ENCODE measurements at regions not wholly inside any gene's neighbourhood (a gene's known extent, or its start where the extent isn't known, plus 50 kb on each side); places are given as distances from the start of the nearest gene placed in this dataset.

GRCh38 chr2:128534688-128535392 lies 216.2 kb upstream of the HS6ST1 start:
- DNase-seq (ENCODE audit: low read depth): no peak

GRCh38 chr2:128535953-128536352 lies 217.3 kb upstream of the HS6ST1 start:
- no peak for DNase-seq (ENCODE audit: low read depth)

GRCh38 chr2:128536925-128537620 lies 218.4 kb upstream of the HS6ST1 start:
- DNase-seq (ENCODE audit: low read depth): no peak

DNA sequence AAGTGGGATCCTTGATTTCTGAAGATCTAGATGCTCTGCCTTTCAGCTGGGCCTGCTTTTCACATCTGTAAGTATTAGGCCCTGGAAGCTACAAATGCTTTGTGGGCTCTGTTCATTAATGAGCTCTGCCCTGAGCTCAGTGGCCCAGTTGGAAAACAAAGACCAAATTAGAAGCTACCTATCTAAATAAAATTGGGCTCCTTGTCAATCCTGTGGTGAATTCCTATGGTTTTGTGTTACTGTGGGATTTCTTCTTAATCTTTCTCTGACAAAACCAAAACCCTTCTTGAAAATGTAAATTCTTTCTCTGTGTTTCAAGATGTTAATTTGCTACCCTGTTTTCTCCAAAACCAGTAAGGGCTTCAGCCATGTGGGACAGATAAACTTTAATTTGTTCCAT lies 219.0 kb upstream of the HS6ST1 start:
- DNase-seq (ENCODE audit: low read depth): no peak

DNA sequence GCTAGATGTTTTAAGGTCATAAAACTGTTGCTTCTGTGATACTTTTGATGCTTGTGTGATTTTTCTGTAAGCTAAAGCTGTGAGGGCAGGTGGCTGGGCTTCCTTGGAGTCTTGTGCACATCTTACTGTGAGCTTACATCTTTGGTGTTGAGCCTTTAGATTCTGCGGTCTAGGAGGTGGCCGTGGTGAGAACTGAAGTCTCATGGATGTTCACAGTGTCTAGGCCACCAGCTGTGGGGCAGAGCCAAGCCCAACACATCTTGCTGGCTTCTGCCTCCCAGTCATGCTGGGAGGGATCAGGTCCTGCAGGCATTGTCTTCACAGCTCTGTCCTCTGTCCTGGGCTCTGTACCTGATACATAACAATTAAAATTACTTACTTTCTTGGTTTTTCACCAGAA lies 219.7 kb upstream of the HS6ST1 start:
- DNase-seq (ENCODE audit: low read depth): no peak

DNA sequence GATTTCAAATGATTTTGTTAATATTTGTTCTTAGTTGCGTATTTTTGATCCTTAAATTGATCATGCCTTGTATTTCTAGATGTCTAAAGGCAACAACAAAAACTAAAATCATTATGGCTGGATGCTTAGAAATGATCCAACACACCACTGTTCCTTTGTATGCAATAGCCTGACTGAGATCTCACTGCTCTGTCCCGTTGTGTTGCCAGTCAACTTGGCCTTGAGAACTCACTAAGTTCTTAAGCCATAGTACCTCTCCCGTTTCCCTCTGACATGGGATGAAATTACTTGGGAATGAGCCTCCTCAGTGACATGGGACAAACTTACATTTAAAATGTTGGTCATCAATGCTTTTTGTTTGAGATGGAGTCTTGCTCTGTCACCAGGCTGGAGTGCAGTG lies 222.0 kb upstream of the HS6ST1 start:
- DNase-seq (ENCODE audit: low read depth): no peak

DNA sequence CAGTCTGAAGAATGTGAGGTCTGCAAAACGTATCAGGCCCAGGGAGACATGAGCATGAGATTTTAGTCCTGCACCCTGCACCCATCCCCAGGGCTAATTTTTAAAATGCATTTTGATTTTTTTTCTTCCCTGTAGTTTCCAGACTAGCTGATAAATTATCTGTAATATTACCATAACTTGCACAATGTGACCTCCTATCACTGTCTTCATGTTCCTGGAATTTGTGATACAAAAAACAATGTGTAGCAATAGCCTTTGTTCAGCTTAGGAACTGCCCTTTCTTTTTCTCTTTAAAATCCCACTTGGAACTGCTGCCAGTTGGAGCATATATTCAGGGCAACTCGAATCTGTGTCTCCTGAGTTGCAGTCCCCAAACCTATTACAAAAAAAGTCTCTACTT lies 222.8 kb upstream of the HS6ST1 start:
- DNase-seq (ENCODE audit: low read depth): no peak

DNA sequence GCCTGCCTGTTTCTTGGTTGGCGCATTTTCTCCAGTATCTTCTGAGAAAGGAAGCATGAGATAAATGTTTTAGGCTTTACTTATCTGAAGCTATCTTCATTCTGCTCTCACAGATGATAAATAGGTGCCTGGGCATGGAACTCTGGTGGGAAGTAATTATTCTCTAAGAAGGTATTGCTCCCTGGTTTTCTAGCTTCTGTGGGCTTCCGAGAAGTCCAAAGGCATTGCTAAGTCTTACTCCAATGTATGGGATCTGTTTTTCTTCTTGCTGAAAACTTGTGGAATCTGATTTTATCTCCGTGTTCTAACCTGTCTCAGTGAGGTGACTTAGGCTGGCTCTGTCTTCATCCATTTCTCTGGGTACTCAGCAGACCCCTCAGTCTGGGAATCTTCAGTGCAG lies 224.4 kb upstream of the HS6ST1 start:
- DNase-seq (ENCODE audit: low read depth): no peak

GRCh38 chr2:128543646-128544045 lies 225.0 kb upstream of the HS6ST1 start:
- DNase-seq (ENCODE audit: low read depth): no peak

DNA sequence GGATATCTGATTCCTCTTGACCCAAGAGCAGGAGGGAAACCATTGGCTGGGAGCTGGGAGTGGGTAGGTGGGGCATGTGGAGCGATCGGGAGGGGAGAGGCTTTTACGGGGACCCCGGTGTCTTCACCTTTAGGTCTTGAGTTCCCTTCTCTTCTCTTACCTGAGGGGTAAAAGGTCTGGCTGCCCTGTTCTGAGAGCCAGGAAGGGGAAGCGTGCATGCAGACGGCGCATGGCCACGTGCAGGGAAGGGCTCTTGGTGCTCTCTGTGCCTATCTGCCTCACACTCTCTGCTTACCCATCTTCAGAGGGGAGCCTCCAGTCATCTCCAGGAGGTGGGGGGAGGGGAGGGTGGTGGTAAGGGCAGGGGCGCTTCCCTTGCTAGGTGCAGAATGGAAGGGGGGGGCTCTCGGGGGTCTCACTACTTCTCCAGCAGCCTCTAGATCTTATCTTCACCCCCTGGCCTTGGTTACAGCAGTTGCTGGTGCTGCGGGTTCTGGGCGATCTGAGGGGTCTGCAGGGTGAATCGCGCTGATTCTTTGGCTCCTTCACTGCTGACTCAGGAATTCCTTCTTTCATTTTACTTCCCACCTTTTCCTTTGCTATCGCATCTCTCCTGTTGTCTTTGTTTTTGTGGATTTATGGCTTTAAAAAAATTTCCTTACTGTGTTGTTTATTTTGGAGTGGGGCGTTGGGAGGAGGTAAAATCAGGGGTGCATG lies 225.8 kb upstream of the HS6ST1 start:
- no peak for DNase-seq (ENCODE audit: low read depth)

DNA sequence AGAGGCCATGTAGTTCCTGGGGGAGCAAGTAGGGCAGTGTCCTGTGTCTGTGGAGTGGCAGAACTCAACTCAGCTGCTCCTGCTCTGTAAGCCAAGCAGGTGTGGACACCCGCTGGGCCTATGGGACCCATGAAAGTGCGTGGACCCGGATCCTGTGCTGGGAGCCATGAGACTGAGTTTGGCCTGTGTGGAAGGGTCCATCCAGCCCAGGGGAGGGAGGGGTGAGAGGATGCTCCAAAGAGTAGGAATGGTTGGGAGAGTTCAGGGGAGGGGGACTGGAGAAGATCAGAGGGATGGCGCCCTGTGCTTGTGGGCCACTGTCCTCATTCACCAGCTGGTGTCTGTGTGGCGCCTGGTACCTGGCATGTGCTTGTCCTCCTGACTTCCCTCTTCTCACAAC lies 226.4 kb upstream of the HS6ST1 start:
- no peak for DNase-seq (ENCODE audit: low read depth)

DNA sequence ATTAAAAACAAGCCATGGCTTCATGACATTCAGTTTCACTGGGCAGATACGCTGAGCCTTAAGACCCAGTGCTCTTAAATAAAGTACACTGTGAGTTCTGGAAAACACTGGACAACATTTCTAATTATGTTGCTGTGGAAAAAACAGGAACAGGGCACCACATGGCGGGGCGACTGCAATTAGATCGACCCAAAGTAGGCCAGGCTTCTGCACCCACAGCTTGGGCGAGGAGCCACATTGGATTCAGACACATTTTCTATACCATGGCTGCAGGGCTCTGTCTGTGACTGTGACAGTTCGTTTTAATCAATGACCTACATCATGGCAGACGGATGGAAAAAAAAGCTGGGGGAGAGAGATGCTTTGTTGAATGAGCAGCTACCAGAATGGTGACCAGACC lies 227.2 kb upstream of the HS6ST1 start:
- no peak for DNase-seq (ENCODE audit: low read depth)

DNA sequence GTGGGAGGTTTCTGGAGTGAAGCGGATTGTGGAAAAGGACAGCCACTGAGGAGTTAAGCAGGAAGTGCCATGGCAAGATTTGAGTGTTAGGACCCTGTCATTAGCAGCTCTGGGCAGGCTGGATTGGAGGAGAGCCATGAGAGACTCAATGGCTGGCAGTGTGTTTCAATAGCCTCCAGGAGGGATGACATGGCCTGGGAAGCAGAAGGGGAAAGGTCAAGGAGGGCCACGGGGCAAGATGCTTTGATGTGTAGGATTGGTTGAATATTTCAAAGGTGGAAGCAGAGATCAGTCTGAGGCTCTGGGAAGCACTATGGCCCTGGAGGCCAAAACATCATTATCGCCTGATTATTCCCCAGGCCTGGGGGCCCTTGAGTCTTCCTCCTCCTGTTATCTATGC lies 229.0 kb upstream of the HS6ST1 start:
- DNase-seq (ENCODE audit: low read depth): no peak

DNA sequence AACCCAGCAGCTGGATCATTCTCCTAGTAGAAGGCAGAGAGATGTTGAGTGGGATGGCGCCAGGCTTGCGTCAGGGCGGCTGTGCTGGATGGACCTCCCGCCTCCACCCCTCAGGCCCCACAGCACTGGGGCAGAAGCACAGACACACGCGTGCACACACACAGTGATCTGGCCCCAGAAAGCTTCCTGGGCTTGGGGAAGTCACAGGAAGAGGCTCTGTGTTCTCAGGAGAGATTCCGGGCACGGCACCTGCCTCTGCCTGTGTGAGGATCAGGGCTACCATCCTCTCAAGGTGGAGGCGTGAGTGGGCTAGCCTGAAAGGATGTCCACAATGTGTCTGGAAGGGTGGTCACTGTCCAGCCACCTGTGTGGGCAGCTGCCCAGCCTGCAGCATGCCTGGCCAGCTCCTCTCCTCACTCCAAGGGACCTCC lies 229.8 kb upstream of the HS6ST1 start:
- no peak for DNase-seq (ENCODE audit: low read depth)

- DNase-seq (ENCODE audit: low read depth): no peak
Observed at GRCh38 chr2:128549094-128549493, 230.4 kb upstream of the HS6ST1 start.

DNA sequence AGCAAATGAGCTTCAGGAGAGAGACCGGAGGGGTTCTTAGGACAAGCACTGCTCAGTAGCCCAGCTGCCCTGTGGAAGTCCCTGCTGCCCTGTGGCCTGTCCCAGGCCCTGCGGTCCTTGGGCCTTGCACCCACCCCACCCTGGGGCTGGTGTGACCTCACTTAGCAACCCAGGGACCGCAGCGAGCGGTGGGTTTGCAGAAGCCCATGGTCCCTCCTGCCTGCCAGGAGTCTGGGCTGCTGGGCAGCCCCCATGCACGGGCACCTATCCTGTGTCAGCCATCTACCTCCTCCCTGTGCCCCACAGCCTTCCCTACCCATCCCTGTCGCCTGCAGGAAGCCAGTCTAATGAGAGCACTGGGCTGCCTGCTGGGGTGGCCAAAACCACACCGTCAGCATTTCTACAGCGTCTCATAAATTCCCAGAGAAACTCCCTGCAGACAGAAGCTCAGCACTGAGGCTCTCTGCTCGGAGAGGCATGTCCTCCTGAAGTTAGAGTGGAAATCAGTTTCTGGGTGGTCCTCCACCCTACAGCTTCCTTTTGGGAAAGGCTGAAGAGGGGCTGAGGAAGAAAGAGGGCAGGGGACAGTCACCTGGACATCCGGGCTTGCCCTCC lies 231.1 kb upstream of the HS6ST1 start:
- DNase-seq (ENCODE audit: low read depth): no peak

DNA sequence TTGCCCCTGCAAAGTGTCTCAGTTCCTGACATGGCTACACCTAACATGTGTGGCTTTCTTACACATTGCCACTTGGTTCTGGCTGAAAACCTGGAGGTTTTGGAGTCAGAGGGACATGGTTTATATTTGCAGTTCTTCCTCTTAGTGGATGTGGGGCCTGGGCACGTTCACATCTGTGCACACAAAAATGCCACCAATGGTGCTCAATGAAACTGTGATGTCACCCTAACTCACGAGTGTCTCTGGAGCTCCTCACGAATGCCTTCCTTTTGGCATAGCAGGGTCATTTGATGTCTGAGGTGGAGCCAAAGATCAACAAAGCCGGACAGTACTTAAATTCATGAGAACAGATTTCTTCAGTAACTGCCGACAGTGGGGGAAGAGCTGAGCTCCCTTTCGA lies 231.7 kb upstream of the HS6ST1 start:
- no peak for DNase-seq (ENCODE audit: low read depth)

DNA sequence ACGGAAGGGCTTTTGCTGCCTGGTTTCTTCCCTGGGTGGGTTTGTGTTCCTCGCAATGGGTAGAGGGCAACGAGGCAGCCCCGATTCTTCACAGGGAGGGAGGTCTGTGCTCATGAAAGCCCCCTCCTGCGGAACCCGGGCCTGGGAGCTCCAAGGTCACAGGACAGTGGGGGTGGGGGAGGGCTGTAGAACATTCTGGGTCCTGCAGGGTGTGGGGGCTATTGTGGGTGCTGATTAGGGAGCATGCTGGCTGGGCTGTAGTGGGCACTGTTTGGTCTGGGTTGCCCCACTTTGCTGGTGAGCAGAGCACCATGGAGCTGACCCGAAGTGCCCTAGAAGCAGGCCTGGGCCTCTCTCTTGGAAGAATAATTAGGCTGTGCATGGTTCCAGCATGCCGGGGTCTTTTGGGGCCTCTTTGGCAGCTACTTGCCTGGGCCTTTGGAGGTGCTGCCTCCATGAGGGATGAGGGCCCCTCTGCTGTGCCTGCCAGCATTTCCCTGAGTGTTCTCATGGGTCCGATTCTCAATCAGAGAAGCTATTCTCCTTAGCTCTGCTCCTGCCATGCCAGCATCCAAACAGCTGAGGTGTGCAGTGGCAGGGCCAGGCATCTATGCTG lies 232.2 kb upstream of the HS6ST1 start:
- no peak for DNase-seq (ENCODE audit: low read depth)

DNA sequence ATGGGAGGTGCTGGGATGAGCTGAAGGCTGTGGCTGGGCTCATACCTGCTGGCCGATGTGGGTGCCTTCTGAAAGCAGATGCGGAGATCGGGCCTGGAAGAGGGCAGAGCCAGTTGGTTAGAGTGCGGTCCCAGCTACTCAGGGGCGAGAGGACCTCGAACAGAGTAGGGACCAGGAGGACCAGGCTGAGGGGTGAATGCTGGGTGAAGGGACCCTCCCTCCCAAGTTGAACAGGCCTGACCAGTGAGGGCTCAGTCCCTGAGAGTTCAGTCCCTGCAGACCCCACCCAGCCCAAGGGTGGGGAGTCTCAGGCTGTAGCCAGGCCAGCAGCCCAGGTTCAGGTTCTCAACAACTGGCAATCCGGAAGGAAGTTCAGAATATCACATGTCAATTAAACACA lies 232.8 kb upstream of the HS6ST1 start:
- DNase-seq (ENCODE audit: low read depth): no peak

GRCh38 chr2:128552141-128552805 lies 233.6 kb upstream of the HS6ST1 start:
- DNase-seq (ENCODE audit: low read depth): no peak

DNA sequence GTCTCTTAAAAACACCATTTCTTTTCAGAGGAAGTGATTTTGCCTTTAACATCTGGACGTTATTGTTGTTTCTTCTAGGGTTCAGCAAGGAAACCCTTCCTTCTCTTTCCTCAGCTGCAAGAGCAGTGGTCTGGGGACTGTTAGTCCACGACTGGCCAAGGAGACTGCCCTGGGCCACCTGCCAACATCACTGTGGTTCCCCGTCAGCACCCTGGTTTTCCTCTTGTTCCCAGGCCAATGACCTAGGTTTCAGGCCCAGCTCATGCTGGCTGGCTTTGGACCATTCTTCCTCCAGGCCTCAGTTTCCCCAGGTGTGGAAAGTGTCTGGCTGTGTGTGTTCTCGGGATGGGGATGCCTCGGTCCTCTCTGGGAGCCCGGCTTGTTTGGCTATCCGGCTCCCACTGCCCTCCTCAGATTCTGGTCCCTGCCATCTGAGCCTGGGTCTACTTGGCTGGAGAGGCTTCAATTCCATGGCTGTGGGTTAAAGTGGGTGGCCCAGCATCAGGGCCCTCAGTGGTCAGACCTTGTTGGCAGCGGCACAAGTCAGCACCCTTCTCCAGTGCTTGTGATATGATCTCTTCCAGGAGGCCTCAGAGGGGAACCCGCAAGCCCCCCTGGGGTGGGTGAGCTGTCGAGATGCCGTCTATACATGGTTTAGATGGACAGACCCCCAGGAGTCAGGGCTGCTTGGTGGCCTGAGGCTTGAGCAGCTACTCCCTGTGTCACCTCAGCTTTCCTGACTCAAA lies 234.3 kb upstream of the HS6ST1 start:
- DNase-seq (ENCODE audit: low read depth): no peak
